ENCODE measurements at regions not wholly inside any gene's neighbourhood (a gene's known extent, or its start where the extent isn't known, plus 50 kb on each side); places are given as distances from the start of the nearest gene placed in this dataset.
"Not testable (repeated sequence)": the region's sequence is repeated elsewhere in the genome, so short reads cannot be mapped to it uniquely, and the experiment has no call there.

- DNase-seq (no peak), ATAC-seq (no peak)
- H3K27ac Mint-ChIP-seq: no peak overlapping the region
- H3K36me3 Mint-ChIP-seq (ENCODE audit: low read depth): peaks cover 3% of the 10 kb centered on the region
- peaks cover 3% of the 10 kb centered on the region for H3K4me1 Mint-ChIP-seq
- H3K27me3 Mint-ChIP-seq: peaks cover 44% of the 10 kb centered on the region
- H3K9me3 ChIP-seq (ENCODE audit: control insufficient read depth, low read length, poor library complexity, severe bottlenecking): no peaks in the 10 kb centered on the region
- H3K4me3 Mint-ChIP-seq: no peak overlapping the region
These were observed 53.6 kb upstream of the GATA2 start for GRCh38 chr3:128546646-128547045.

GRCh38 chr3:128545120-128545752 is 52.2 kb upstream of the GATA2 start:
- Mint-ChIP-seq H3K27ac (no peak overlapping the region), H3K27me3 (peaks cover 45% of the 10 kb centered on the region), H3K4me3 (no peak overlapping the region), H3K36me3 (ENCODE audit: low read depth) (peaks cover 3% of the 10 kb centered on the region), H3K4me1 (peaks cover 3% of the 10 kb centered on the region)
- DNase-seq: no peak
- no peaks in the 10 kb centered on the region for H3K9me3 ChIP-seq (ENCODE audit: control insufficient read depth, low read length, poor library complexity, severe bottlenecking)
- no peak for ATAC-seq

GRCh38 chr3:128544190-128544589 is 51.2 kb upstream of the GATA2 start:
- Mint-ChIP-seq H3K27ac (no peak overlapping the region), H3K36me3 (ENCODE audit: low read depth) (peaks cover 3% of the 10 kb centered on the region), H3K4me3 (no peak overlapping the region), H3K4me1 (peaks cover 2% of the 10 kb centered on the region), H3K27me3 (peaks cover 44% of the 10 kb centered on the region)
- ATAC-seq (no peak), DNase-seq (no peak)
- no peaks in the 10 kb centered on the region for H3K9me3 ChIP-seq (ENCODE audit: control insufficient read depth, low read length, poor library complexity, severe bottlenecking)

- H3K9me3 ChIP-seq (ENCODE audit: control insufficient read depth, low read length, poor library complexity, severe bottlenecking); H3K36me3 Mint-ChIP-seq (ENCODE audit: low read depth); H3K4me1 Mint-ChIP-seq; H3K4me3 Mint-ChIP-seq; DNase-seq; ATAC-seq; H3K27ac Mint-ChIP-seq: not testable (repeated sequence)
- H3K27me3 Mint-ChIP-seq: peaks cover 40% of the 10 kb centered on the region
These were observed 50.7 kb upstream of the GATA2 start for GRCh38 chr3:128543570-128544174.

All from T-helper 17 cell (primary cell).